ENCODE measurements at regions not wholly inside any gene's neighbourhood (a gene's known extent, or its start where the extent isn't known, plus 50 kb on each side); places are given as distances from the start of the nearest gene placed in this dataset.

DNA sequence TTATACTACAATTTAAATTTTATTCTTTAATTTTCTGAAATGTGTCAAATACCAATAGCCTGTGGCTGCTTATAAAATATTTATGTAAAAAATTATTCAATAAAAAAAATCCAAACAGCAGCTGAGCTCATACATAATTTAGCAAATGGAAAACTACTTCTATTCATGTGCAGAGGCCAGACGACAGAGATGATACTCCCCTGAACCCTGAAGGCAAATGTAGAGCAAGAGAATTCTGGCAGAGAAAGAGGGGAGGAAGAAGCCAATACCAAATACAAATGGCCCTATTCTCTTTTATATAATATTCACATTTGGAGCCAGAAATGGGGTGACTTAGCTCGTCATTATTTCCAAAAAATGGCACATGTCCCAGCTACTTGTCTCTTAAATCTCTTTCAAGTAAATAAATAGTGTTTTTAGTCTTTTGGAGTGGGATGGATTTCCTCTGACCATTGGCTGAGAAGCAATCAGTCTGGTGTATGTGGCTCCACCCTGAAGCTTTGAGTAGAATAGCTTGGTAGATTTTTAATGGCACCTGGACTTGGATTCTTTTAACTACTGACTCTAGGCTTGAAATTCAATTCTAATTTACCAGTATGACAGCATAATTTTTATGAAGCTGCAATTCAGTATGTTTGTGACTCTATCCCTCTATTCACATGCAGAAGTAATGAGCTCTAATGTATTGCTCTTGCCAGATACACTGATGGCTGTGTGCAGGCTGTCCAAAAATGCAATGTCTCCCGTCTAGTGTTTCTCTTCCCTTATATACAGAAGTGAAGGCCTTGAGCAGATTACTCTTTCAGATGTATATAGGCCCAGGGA is 113.4 kb upstream of the SCAF11 start:
- H3K36me3 ChIP-seq (ENCODE audit: control insufficient read depth in 2 of 2, extremely low read depth in 1 of 2, insufficient read depth in 2 of 2, low read length in 2 of 2), result no peaks in the 10 kb centered on the region
- H3K27ac ChIP-seq (ENCODE audit: insufficient read depth, low read depth, low read length), result no peak overlapping the region
- H4K20me1 ChIP-seq (replicated peaks; ENCODE audit: control insufficient read depth, extremely low read depth, insufficient read depth, low read length), result no peaks in the 10 kb centered on the region
- no peak overlapping the region for H3K4me3 ChIP-seq (replicated peaks in 1 of 3; ENCODE audit: insufficient read depth in 1 of 3, low read depth in 1 of 3, low read length in 3 of 3)
- no peaks in the 10 kb centered on the region for H3K9me3 ChIP-seq (replicated peaks; ENCODE audit: control insufficient read depth, insufficient read depth, low read length)
- no peaks in the 10 kb centered on the region for H3K27me3 ChIP-seq (ENCODE audit: control insufficient read depth in 2 of 2, insufficient read depth in 2 of 2, low read length in 2 of 2)
- CTCF ChIA-PET, result interaction anchor here (1.3 to 2.7 kb wide), 3 partner anchors 14 to 765 kb away, joined by 3 to 18 read pairs (median 6); no protein-coding TSS in a partner anchor
- FAIRE-seq (no peak), DNase-seq (ENCODE audit: low read depth, low spot score) (no peak)
- TF ChIP-seq FOS (IDR thresholded peaks at IDR 0.05; ENCODE audit: borderline replicate concordance, insufficient read depth, low read length) (no peak), MYC (IDR thresholded peaks at IDR 0.05; ENCODE audit: low read depth, low read length) (no peak), GATA2 (IDR thresholded peaks at IDR 0.05; ENCODE audit: insufficient read depth, insufficient read length, low read depth, low read length) (no peak), CTCF (IDR thresholded peaks at IDR 0.05; ENCODE audit: extremely low read depth in 1 of 2, insufficient read depth in 1 of 2, low read depth in 1 of 2, low read length in 2 of 2) (no peak), POLR2AphosphoS5 (IDR thresholded peaks at IDR 0.05; ENCODE audit: insufficient read depth, low read depth, low read length) (no peak), POLR2A (IDR thresholded peaks at IDR 0.05; ENCODE audit: low read depth, low read length) (no peak), EZH2 (IDR thresholded peaks at IDR 0.05; ENCODE audit: borderline replicate concordance, low read depth, low read length, severe bottlenecking) (no peak), MAX (IDR thresholded peaks at IDR 0.05; ENCODE audit: insufficient read depth, insufficient read length) (no peak), JUN (IDR thresholded peaks at IDR 0.05; ENCODE audit: borderline replicate concordance, insufficient read depth, insufficient read length, low read depth) (no peak)
- POLR2A ChIA-PET, result no interaction called here
- no peaks in the 10 kb centered on the region for H3K9me1 ChIP-seq (replicated peaks; ENCODE audit: control insufficient read depth, extremely low read depth, insufficient read depth, low read length)
- dilution Hi-C loops (cut with MboI; ENCODE audit: extremely low pct_ligation_motif_present, low sequenced_read_pairs) (no loop called here), intact Hi-C loops (cut with micrococcal nuclease) (no loop called here)
- H2AFZ ChIP-seq (ENCODE audit: low read depth, low read length), result no peak overlapping the region
- H3K4me1 ChIP-seq (ENCODE audit: control insufficient read depth, extremely low read depth, insufficient read depth, low read length), result no peaks in the 10 kb centered on the region
- no peaks in the 10 kb centered on the region for H3K79me2 ChIP-seq (ENCODE audit: control insufficient read depth, insufficient read depth, low read length)
- BruUV-seq (replicated peaks), result no TSS peak
- no peak overlapping the region for H3K9ac ChIP-seq (replicated peaks; ENCODE audit: extremely low read depth, insufficient read depth, low read length)
- H3K4me2 ChIP-seq (ENCODE audit: insufficient read depth, low read length), result no peak overlapping the region

Measured in endothelial cell of umbilical vein (primary cell).